K562 (cell line): ENCODE measurements at regions not wholly inside any gene's neighbourhood (a gene's known extent, or its start where the extent isn't known, plus 50 kb on each side); places are given as distances from the start of the nearest gene placed in this dataset.

Experiments
- ATAC-seq: fragments of 200-7000 bp; cut with Tn5 transposase; 3 replicates; pipeline ENCODE4 v1.9.1; 2020; ENCODE audit warnings: moderate library complexity
- BruUV-seq: library from RNA; stranded (reverse); fragments of 400-500 nt; replicated peaks from 2 replicates; lab custom pipeline; 2021; lab: Mats Ljungman, UMichigan
- CTCF ChIA-PET: fragments of 300-600 bp; formaldehyde crosslinking; extraction: SDS; loops from one replicate; lab custom pipeline; 2021; ENCODE audit warnings: low intra/inter-chr PET ratio; lab: Yijun Ruan, JAX
- POLR2A ChIA-PET: fragments of 300-600, 350-650 bp; sonication (Branson Sonifier 250); formaldehyde crosslinking; extraction: SDS; loops from one replicate; lab custom pipeline; 2021; ENCODE audit warnings: antibody characterized with exemption, inconsistent platforms; lab: Yijun Ruan, JAX
- DNase-seq, 4 experiments: peaks; one replicate each; pipeline versions ENCODE4 v3.0.0 to v3.0.0-alpha.2; 2011 to 2018; ENCODE audit warnings: low spot score in 3 of 4, mixed read lengths in 3 of 4; ENCODE audit errors: extremely low read depth in 1 of 4
- FAIRE-seq: peaks from 2 replicates; lab custom pipeline; 2011; peaks lifted over from hg19 to GRCh38; lab: Jason Lieb, UNC
- H2AFZ ChIP-seq: 2 replicates; pipeline ENCODE4 v1.6.0; 2011; ENCODE audit warnings: low read depth, low read length, control low read depth, inconsistent platforms
- H3K27ac ChIP-seq: fragments of 200-600 bp; 3 replicates; pipeline ENCODE4 v1.8.0; 2011; ENCODE audit warnings: low read depth, mild to moderate bottlenecking, control low read depth, inconsistent platforms, low read length, moderate library complexity, mixed read lengths; ENCODE audit errors: extremely low read depth
- H3K27me3 ChIP-seq, 2 experiments: fragments of 300-600 bp in 1 of 2; 2 replicates in 1 of 2; 3 replicates in 1 of 2; pipeline versions ENCODE4 v1.6.0 to v1.8.0; 2011; ENCODE audit warnings: inconsistent platforms in 2 of 2, low read length in 2 of 2, mild to moderate bottlenecking in 1 of 2, mixed read lengths in 1 of 2, moderate library complexity in 1 of 2; ENCODE audit not compliant: control insufficient read depth in 2 of 2, insufficient read depth in 2 of 2
- H3K36me3 ChIP-seq: fragments of 300-600 bp; 3 replicates; pipeline ENCODE4 v1.8.0; 2011; ENCODE audit warnings: mild to moderate bottlenecking, low read length, inconsistent platforms; ENCODE audit not compliant: control insufficient read depth, insufficient read depth
- H3K4me1 ChIP-seq, 2 experiments: fragments of 200-600 bp in 1 of 2; replicated peaks in 1 of 2; 2 replicates in 1 of 2; 3 replicates in 1 of 2; pipeline versions ENCODE4 v1.5.1 to v1.8.0; 2011; ENCODE audit warnings: inconsistent platforms in 2 of 2, low read length in 2 of 2, mild to moderate bottlenecking in 1 of 2, mixed read lengths in 1 of 2, moderate library complexity in 1 of 2; ENCODE audit not compliant: control insufficient read depth in 2 of 2, insufficient read depth in 2 of 2
- H3K4me2 ChIP-seq: 2 replicates; pipeline ENCODE4 v1.6.1; 2011; ENCODE audit warnings: low read length, control low read depth, inconsistent platforms, mixed read lengths; ENCODE audit not compliant: insufficient read depth
- H3K4me3 ChIP-seq: fragments of 200-600 bp; sonication (generic), shearing (Covaris generic); 2 replicates; pipeline ENCODE4 v1.5.1; 2016; ENCODE audit warnings: control low read depth, inconsistent platforms
- H3K79me2 ChIP-seq: fragments of 200-600 bp; 3 replicates; pipeline ENCODE4 v1.8.0; 2011; ENCODE audit warnings: low read length, inconsistent platforms; ENCODE audit not compliant: control insufficient read depth, insufficient read depth
- H3K9ac ChIP-seq, 2 experiments: 2 replicates each; pipeline versions ENCODE4 v1.6.0 to v1.6.1; 2011; ENCODE audit warnings: low read depth in 2 of 2, low read length in 2 of 2, control low read depth in 1 of 2, inconsistent platforms in 1 of 2, mild to moderate bottlenecking in 1 of 2, mixed read lengths in 1 of 2; ENCODE audit not compliant: insufficient read depth in 1 of 2
- H3K9me1 ChIP-seq: one replicate; pipeline ENCODE4 v1.6.0; 2011; ENCODE audit warnings: inconsistent platforms, mild to moderate bottlenecking, low read length, moderate library complexity; ENCODE audit not compliant: control insufficient read depth, insufficient read depth
- H3K9me3 ChIP-seq: replicated peaks from 2 replicates; pipeline ENCODE4 v1.5.1; 2011; ENCODE audit warnings: low read depth, low read length, inconsistent platforms; ENCODE audit not compliant: control insufficient read depth, insufficient read depth
- H4K20me1 ChIP-seq: replicated peaks from 2 replicates; pipeline ENCODE4 v1.6.1; 2011; ENCODE audit warnings: low read length, inconsistent platforms, mixed read lengths; ENCODE audit not compliant: control insufficient read depth, insufficient read depth
- BCLAF1 ChIP-seq, 2 experiments: fragments of 450-650 bp in 1 of 2; IDR thresholded peaks; 2 replicates each; pipeline ENCODE4 v1.6.1; 2011 to 2017; ENCODE audit warnings: low read depth in 2 of 2, antibody characterized with exemption in 1 of 2, borderline replicate concordance in 1 of 2, low read length in 1 of 2, mild to moderate bottlenecking in 1 of 2, mixed read lengths in 1 of 2; ENCODE audit not compliant: control insufficient read depth in 1 of 2
- CHD4 ChIP-seq: fragments of 200-600 bp; sonication (generic); IDR thresholded peaks from 3 replicates; pipeline ENCODE4 v1.6.1; 2012; ENCODE audit warnings: low read depth, mild to moderate bottlenecking, mixed read lengths, low read length, inconsistent platforms; ENCODE audit not compliant: insufficient read depth, insufficient replicate concordance, poor library complexity, severe bottlenecking
- ETV6 ChIP-seq, 3 experiments: fragments of 150-350 bp in 1 of 3; sonication (generic) in 1 of 3; formaldehyde crosslinking in 1 of 3; IDR thresholded peaks; 2 replicates each; pipeline versions ENCODE4 v1.6.1 to v1.8.0; 2014 to 2022; ENCODE audit warnings: borderline replicate concordance in 2 of 3, low read depth in 2 of 3, antibody characterized with exemption in 1 of 3, low read length in 1 of 3, mild to moderate bottlenecking in 1 of 3, missing genetic modification reagents in 1 of 3
- NFE2 ChIP-seq: IDR thresholded peaks from 2 replicates; pipeline ENCODE4 v1.6.1; 2014; ENCODE audit warnings: antibody characterized with exemption, low read depth
- SRSF9 ChIP-seq: fragments of 200-400 bp; formaldehyde crosslinking; IDR thresholded peaks from 2 replicates; pipeline ENCODE4 v1.6.1; 2017; ENCODE audit warnings: low read depth, low read length, borderline replicate concordance
- YY1 ChIP-seq, 3 experiments: IDR thresholded peaks; 2 replicates each; pipeline ENCODE4 v1.6.1; 2011; ENCODE audit warnings: low read length in 2 of 3, mild to moderate bottlenecking in 2 of 3, moderate library complexity in 2 of 3, borderline replicate concordance in 1 of 3, control low read depth in 1 of 3, low read depth in 1 of 3; ENCODE audit not compliant: insufficient read depth in 3 of 3, insufficient replicate concordance in 2 of 3, control insufficient read depth in 1 of 3, insufficient read length in 1 of 3; ENCODE audit errors: extremely low read depth in 1 of 3
- ZNF184 ChIP-seq: sonication (generic); formaldehyde crosslinking; IDR thresholded peaks from 2 replicates; pipeline ENCODE4 v1.5.0; 2020; ENCODE audit warnings: missing genetic modification reagents
- ZNF57 ChIP-seq: fragments of 450-650 bp; formaldehyde crosslinking; IDR thresholded peaks from 2 replicates; pipeline ENCODE4 v1.4.0; 2020; ENCODE audit warnings: mild to moderate bottlenecking, moderate library complexity
- ZNF717 ChIP-seq: fragments of 250-450 bp; sonication (Bioruptor Pico); IDR thresholded peaks from 2 replicates; pipeline ENCODE4 v1.5.0; 2021
- ZNF77 ChIP-seq: fragments of 250-450 bp; sonication (Bioruptor Pico); IDR thresholded peaks from 2 replicates; pipeline ENCODE4 v1.5.0; 2020
- WGBS: fragments of 100-300 bp; shearing (Covaris generic); methylation state at CpG from one replicate; pipeline ENCODE4 v1.1.6; 2016; ENCODE audit warnings: low coverage, mixed read lengths; ENCODE audit not compliant: insufficient coverage; ENCODE audit errors: missing lambda C conversion rate; 5-methylcytosine and 5-hydroxymethylcytosine counted together
- in situ Hi-C: fragments of 300-500 bp; cut with MboI; formaldehyde crosslinking; loops from 4 replicates; pipeline ENCODE4 v1.15.0; 2018; ENCODE audit warnings: inconsistent platforms, mixed read lengths
- intact Hi-C: fragments of 100-400 bp; cut with micrococcal nuclease; formaldehyde crosslinking; loops from 2 replicates; pipeline ENCODE4 v1.14.2; 2022
- TF ChIP-seq, protein P1 (sequence below): fragments of 450-650 bp; conservative IDR thresholded peaks from 2 replicates; pipeline ENCODE4 v1.6.1; 2016; ENCODE audit warnings: missing genetic modification characterization, low read depth, mild to moderate bottlenecking, control low read depth, missing compliant biosample characterization
- TF ChIP-seq, protein P2 (sequence below): fragments of 450-650 bp; formaldehyde crosslinking; IDR thresholded peaks from 2 replicates; pipeline ENCODE4 v1.4.0; 2020; ENCODE audit warnings: mild to moderate bottlenecking, mixed read lengths
- TF ChIP-seq, protein P3 (sequence below): fragments of 450-650 bp; IDR thresholded peaks from one replicate; pipeline ENCODE4 v1.6.1; 2018; ENCODE audit warnings: mild to moderate bottlenecking, moderate library complexity; ENCODE audit not compliant: partially characterized antibody

DNA sequence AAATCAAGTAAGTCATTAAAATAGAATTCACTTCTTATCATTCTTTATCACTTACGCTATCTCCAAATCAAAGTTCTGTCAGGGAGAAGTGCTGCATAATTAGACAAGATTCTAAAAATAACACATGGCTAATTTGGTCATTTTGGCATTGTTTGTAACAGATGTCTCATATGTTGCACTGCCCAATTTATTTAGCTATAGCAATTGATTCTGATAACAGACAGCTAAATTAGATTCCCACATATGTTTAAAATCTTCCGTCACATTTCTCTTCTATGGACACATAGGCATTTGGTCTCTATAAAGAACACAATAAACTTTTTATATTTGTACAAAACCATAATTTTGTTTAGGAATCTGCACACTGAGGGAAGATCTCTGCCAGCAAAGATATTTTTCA lies 644.5 kb upstream of the VRK2 start:
- H3K9me3 ChIP-seq, result no peaks in the 10 kb centered on the region
- CTCF ChIA-PET, result no interaction called here
- ATAC-seq (no peak), DNase-seq (no peak), FAIRE-seq (no peak)
- WGBS, result 8% methylated on average over 2 of the region's 2 CpGs
- H3K4me1 ChIP-seq, result no peaks in the 10 kb centered on the region
- H3K27ac ChIP-seq, result no peak overlapping the region
- no peak overlapping the region for H2AFZ ChIP-seq
- H3K79me2 ChIP-seq, result no peaks in the 10 kb centered on the region
- H3K27me3 ChIP-seq, result no peaks in the 10 kb centered on the region
- POLR2A ChIA-PET, result no interaction called here
- in situ Hi-C loops, result no loop called here
- H3K9ac ChIP-seq, result no peak overlapping the region
- no peak overlapping the region for H3K4me2 ChIP-seq
- H3K9me1 ChIP-seq, result no peaks in the 10 kb centered on the region
- BruUV-seq, result no TSS peak
- no peaks in the 10 kb centered on the region for H3K36me3 ChIP-seq
- no peaks in the 10 kb centered on the region for H4K20me1 ChIP-seq
- H3K4me3 ChIP-seq, result no peak overlapping the region
- intact Hi-C loops, result no loop called here
- TF ChIP-seq, protein P1, sequence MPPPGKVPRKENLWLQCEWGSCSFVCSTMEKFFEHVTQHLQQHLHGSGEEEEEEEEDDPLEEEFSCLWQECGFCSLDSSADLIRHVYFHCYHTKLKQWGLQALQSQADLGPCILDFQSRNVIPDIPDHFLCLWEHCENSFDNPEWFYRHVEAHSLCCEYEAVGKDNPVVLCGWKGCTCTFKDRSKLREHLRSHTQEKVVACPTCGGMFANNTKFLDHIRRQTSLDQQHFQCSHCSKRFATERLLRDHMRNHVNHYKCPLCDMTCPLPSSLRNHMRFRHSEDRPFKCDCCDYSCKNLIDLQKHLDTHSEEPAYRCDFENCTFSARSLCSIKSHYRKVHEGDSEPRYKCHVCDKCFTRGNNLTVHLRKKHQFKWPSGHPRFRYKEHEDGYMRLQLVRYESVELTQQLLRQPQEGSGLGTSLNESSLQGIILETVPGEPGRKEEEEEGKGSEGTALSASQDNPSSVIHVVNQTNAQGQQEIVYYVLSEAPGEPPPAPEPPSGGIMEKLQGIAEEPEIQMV (tag), result no peak
- TF ChIP-seq ZNF717 (CRISPR knock-in tag) (no peak), ZNF184 (CRISPR knock-in tag) (no peak), ZNF57 (no peak), ZNF77 (CRISPR knock-in tag) (no peak), ETV6 (IDR thresholded peaks at IDR 0.05; ENCODE audit: borderline replicate concordance in 1 of 2, low read depth in 2 of 2, low read length in 1 of 2) (no peak), ETV6 (CRISPR knock-in tag; IDR thresholded peaks at IDR 0.05; ENCODE audit: borderline replicate concordance) (no peak), CHD4 (no peak), NFE2 (no peak), BCLAF1 (IDR thresholded peaks at IDR 0.05; ENCODE audit: borderline replicate concordance in 1 of 2, control insufficient read depth in 1 of 2, low read depth in 2 of 2, low read length in 1 of 2) (no peak), YY1 (IDR thresholded peaks at IDR 0.05; ENCODE audit: borderline replicate concordance in 1 of 3, control insufficient read depth in 1 of 3, extremely low read depth in 1 of 3, insufficient read depth in 3 of 3, insufficient read length in 1 of 3, insufficient replicate concordance in 2 of 3, low read depth in 1 of 3, low read length in 2 of 3) (no peak), SRSF9 (no peak)
- TF ChIP-seq, protein P2, sequence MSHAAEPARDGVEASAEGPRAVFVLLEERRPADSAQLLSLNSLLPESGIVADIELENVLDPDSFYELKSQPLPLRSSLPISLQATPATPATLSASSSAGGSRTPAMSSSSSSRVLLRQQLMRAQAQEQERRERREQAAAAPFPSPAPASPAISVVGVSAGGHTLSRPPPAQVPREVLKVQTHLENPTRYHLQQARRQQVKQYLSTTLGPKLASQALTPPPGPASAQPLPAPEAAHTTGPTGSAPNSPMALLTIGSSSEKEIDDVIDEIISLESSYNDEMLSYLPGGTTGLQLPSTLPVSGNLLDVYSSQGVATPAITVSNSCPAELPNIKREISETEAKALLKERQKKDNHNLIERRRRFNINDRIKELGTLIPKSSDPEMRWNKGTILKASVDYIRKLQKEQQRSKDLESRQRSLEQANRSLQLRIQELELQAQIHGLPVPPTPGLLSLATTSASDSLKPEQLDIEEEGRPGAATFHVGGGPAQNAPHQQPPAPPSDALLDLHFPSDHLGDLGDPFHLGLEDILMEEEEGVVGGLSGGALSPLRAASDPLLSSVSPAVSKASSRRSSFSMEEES (CRISPR knock-in tag), result no peak
- TF ChIP-seq, protein P3, sequence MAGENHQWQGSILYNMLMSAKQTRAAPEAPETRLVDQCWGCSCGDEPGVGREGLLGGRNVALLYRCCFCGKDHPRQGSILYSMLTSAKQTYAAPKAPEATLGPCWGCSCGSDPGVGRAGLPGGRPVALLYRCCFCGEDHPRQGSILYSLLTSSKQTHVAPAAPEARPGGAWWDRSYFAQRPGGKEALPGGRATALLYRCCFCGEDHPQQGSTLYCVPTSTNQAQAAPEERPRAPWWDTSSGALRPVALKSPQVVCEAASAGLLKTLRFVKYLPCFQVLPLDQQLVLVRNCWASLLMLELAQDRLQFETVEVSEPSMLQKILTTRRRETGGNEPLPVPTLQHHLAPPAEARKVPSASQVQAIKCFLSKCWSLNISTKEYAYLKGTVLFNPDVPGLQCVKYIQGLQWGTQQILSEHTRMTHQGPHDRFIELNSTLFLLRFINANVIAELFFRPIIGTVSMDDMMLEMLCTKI, result no peak
